SU-DHL-6 (cell line): ENCODE measurements at regions not wholly inside any gene's neighbourhood (a gene's known extent, or its start where the extent isn't known, plus 50 kb on each side); places are given as distances from the start of the nearest gene placed in this dataset.

Experiments used
- EZH2phosphoT487 ChIP-seq: fragments of 200-600 bp; sonication (generic), shearing (Covaris generic); conservative IDR thresholded peaks from 2 replicates; pipeline ENCODE4 v1.6.1; 2018; ENCODE audit warnings: mild to moderate bottlenecking, antibody characterized with exemption, low read length, moderate library complexity, mixed read lengths
- TF ChIP-seq, protein P1 (sequence below): fragments of 200-600 bp; sonication (generic); IDR thresholded peaks from one replicate; pipeline ENCODE4 v1.5.1; 2017; ENCODE audit warnings: antibody characterized with exemption, mild to moderate bottlenecking, low read length, moderate library complexity; ENCODE audit not compliant: insufficient read depth, poor library complexity, severe bottlenecking

DNA sequence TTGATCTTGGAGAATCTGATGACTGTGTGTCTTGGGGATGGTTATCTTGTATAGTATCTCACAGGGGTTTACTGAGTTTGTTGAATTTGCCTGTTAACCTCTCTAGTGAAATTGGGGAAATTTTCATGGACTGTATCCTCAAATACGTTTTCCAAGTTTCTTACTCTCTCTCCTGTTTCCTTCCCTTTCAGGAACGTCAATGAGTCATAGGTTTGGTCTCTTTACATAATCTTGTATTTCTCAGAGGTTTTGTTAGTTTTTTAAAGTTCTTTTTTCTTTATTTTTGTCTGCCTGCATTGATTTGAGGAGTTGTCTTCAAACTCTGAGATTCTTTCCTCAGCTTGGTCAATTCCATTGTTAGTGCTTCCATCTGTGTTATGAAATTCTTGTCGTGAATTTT lies 227.7 kb upstream of the GPRIN3 start:
- TF ChIP-seq, protein P1, sequence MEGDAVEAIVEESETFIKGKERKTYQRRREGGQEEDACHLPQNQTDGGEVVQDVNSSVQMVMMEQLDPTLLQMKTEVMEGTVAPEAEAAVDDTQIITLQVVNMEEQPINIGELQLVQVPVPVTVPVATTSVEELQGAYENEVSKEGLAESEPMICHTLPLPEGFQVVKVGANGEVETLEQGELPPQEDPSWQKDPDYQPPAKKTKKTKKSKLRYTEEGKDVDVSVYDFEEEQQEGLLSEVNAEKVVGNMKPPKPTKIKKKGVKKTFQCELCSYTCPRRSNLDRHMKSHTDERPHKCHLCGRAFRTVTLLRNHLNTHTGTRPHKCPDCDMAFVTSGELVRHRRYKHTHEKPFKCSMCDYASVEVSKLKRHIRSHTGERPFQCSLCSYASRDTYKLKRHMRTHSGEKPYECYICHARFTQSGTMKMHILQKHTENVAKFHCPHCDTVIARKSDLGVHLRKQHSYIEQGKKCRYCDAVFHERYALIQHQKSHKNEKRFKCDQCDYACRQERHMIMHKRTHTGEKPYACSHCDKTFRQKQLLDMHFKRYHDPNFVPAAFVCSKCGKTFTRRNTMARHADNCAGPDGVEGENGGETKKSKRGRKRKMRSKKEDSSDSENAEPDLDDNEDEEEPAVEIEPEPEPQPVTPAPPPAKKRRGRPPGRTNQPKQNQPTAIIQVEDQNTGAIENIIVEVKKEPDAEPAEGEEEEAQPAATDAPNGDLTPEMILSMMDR, result no peak
- TF ChIP-seq EZH2phosphoT487, result no peak
